ENCODE measurements at regions not wholly inside any gene's neighbourhood (a gene's known extent, or its start where the extent isn't known, plus 50 kb on each side); places are given as distances from the start of the nearest gene placed in this dataset.

GRCh38 chr3:72220946-72221345 lies 436.0 kb upstream of the PROK2 start:
- DNase-seq (ENCODE audit: low read depth in 2 of 2, low spot score in 1 of 2), result no peak

- DNase-seq (ENCODE audit: low read depth in 2 of 2, low spot score in 1 of 2), result no peak
These were observed 434.8 kb upstream of the PROK2 start for GRCh38 chr3:72219752-72220151.

- no peak for DNase-seq (ENCODE audit: low read depth in 2 of 2, low spot score in 1 of 2)
These were observed 432.6 kb upstream of the PROK2 start for GRCh38 chr3:72217570-72217969.

- no peak for DNase-seq (ENCODE audit: low read depth in 2 of 2, low spot score in 1 of 2)
These were observed 429.4 kb upstream of the PROK2 start for GRCh38 chr3:72214066-72214951.

GRCh38 chr3:72213296-72214065 lies 428.5 kb upstream of the PROK2 start:
- DNase-seq (ENCODE audit: low read depth in 2 of 2, low spot score in 1 of 2), result no peak

GRCh38 chr3:72212396-72212795 lies 427.4 kb upstream of the PROK2 start:
- no peak for DNase-seq (ENCODE audit: low read depth in 2 of 2, low spot score in 1 of 2)

GRCh38 chr3:72210261-72210660 lies 425.3 kb upstream of the PROK2 start:
- no peak for DNase-seq (ENCODE audit: low read depth in 2 of 2, low spot score in 1 of 2)

- DNase-seq (ENCODE audit: low read depth in 2 of 2, low spot score in 1 of 2), result no peak
These were observed 420.4 kb upstream of the PROK2 start for GRCh38 chr3:72205297-72205826.

- no peak for DNase-seq (ENCODE audit: low read depth in 2 of 2, low spot score in 1 of 2)
These were observed 419.5 kb upstream of the PROK2 start for GRCh38 chr3:72204452-72204851.

- no peak for DNase-seq (ENCODE audit: low read depth in 2 of 2, low spot score in 1 of 2)
These were observed 418.8 kb upstream of the PROK2 start for GRCh38 chr3:72203613-72204349.

- no peak for DNase-seq (ENCODE audit: low read depth in 2 of 2, low spot score in 1 of 2)
These were observed 418.2 kb upstream of the PROK2 start for GRCh38 chr3:72203105-72203504.

GRCh38 chr3:72200332-72200731 lies 415.4 kb upstream of the PROK2 start:
- DNase-seq (ENCODE audit: low read depth in 2 of 2, low spot score in 1 of 2), result no peak

- no peak for DNase-seq (ENCODE audit: low read depth in 2 of 2, low spot score in 1 of 2)
These were observed 414.6 kb upstream of the PROK2 start for GRCh38 chr3:72199530-72199929.

- DNase-seq (ENCODE audit: low read depth in 2 of 2, low spot score in 1 of 2), result no peak
These were observed 411.5 kb upstream of the PROK2 start for GRCh38 chr3:72196377-72196929.

GRCh38 chr3:72195895-72196294 lies 410.9 kb upstream of the PROK2 start:
- no peak for DNase-seq (ENCODE audit: low read depth in 2 of 2, low spot score in 1 of 2)

GRCh38 chr3:72194458-72194857 lies 409.5 kb upstream of the PROK2 start:
- DNase-seq (ENCODE audit: low read depth in 2 of 2, low spot score in 1 of 2), result no peak

GRCh38 chr3:72193771-72194430 lies 409.0 kb upstream of the PROK2 start:
- no peak for DNase-seq (ENCODE audit: low read depth in 2 of 2, low spot score in 1 of 2)

GRCh38 chr3:72192572-72192971 lies 407.6 kb upstream of the PROK2 start:
- DNase-seq (ENCODE audit: low read depth in 2 of 2, low spot score in 1 of 2), result no peak

GRCh38 chr3:72191209-72191960 lies 406.4 kb upstream of the PROK2 start:
- no peak for DNase-seq (ENCODE audit: low read depth in 2 of 2, low spot score in 1 of 2)

- DNase-seq (ENCODE audit: low read depth in 2 of 2, low spot score in 1 of 2), result no peak
These were observed 405.1 kb upstream of the PROK2 start for GRCh38 chr3:72190050-72190449.

Measured in stimulated activated CD8-positive, alpha-beta memory T cell treated with anti-CD3 and anti-CD28 coated beads, Interleukin-4, amount 100 ng/mL, for 1 hour (primary cell).